Adipocyte (in vitro differentiated cells): ENCODE measurements at regions not wholly inside any gene's neighbourhood (a gene's known extent, or its start where the extent isn't known, plus 50 kb on each side); places are given as distances from the start of the nearest gene placed in this dataset.

Source experiments
- DNase-seq: peaks from one replicate; pipeline ENCODE4 v3.0.0-alpha.2; 2015; ENCODE audit warnings: low read depth
- H3K27me3 ChIP-seq: replicated peaks from 2 replicates; pipeline ENCODE4 v1.7.0; 2013; ENCODE audit warnings: mild to moderate bottlenecking, low read length, moderate library complexity; ENCODE audit not compliant: control insufficient read depth, insufficient read depth
- H3K36me3 ChIP-seq: 2 replicates; pipeline ENCODE4 v1.7.0; 2013; ENCODE audit warnings: low read length, mild to moderate bottlenecking, moderate library complexity; ENCODE audit not compliant: control insufficient read depth, insufficient read depth, severe bottlenecking
- H3K4me1 ChIP-seq: 2 replicates; pipeline ENCODE4 v1.7.0; 2013; ENCODE audit warnings: mild to moderate bottlenecking, low read length, moderate library complexity; ENCODE audit not compliant: control insufficient read depth, insufficient read depth
- H3K4me3 ChIP-seq: 2 replicates; pipeline ENCODE4 v1.7.0; 2013; ENCODE audit warnings: mild to moderate bottlenecking, low read length, moderate library complexity
- H3K9ac ChIP-seq: 2 replicates; pipeline ENCODE4 v1.7.0; 2013; ENCODE audit warnings: mild to moderate bottlenecking, low read length, moderate library complexity
- H3K9me3 ChIP-seq: 2 replicates; pipeline ENCODE4 v1.7.0; 2013; ENCODE audit warnings: mild to moderate bottlenecking, low read length, moderate library complexity; ENCODE audit not compliant: control insufficient read depth

DNA sequence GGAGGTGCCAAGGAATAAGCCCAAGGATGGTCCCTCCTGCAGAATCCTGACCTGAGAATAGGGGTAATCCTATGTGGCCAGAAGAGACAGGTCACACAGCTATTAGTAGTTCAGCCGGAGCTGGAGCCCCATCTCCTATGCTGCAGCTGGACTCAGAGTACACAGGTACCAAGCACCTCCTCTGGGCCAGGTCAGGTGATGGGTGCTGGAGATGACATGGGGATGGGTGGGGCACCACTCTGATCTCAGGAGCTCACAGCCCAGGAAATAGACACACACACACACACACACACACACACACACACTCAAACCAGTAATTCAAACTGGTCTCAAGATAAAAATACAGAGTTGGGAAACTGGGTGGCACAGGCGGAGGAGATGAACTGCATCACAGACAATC lies 54.2 kb upstream of the SSBP3 start:
- peaks cover 3% of the 10 kb centered on the region for H3K4me1 ChIP-seq
- no peaks in the 10 kb centered on the region for H3K36me3 ChIP-seq
- DNase-seq: no peak
- H3K9ac ChIP-seq: no peak overlapping the region
- no peak overlapping the region for H3K4me3 ChIP-seq
- H3K27me3 ChIP-seq: peaks cover 5% of the 10 kb centered on the region
- no peaks in the 10 kb centered on the region for H3K9me3 ChIP-seq

GRCh38 chr1:54459726-54460191 lies 53.6 kb upstream of the SSBP3 start:
- no peak for DNase-seq
- no peak overlapping the region for H3K4me3 ChIP-seq
- H3K4me1 ChIP-seq: peaks cover 3% of the 10 kb centered on the region
- no peaks in the 10 kb centered on the region for H3K9me3 ChIP-seq
- H3K27me3 ChIP-seq: peaks cover 5% of the 10 kb centered on the region
- no peak overlapping the region for H3K9ac ChIP-seq
- H3K36me3 ChIP-seq: no peaks in the 10 kb centered on the region

- Histone ChIP-seq H3K4me3 (no peak overlapping the region), H3K9me3 (no peaks in the 10 kb centered on the region), H3K9ac (no peak overlapping the region), H3K36me3 (no peaks in the 10 kb centered on the region), H3K27me3 (peaks cover 5% of the 10 kb centered on the region), H3K4me1 (peaks cover 3% of the 10 kb centered on the region)
- DNase-seq: no peak
These were observed 52.9 kb upstream of the SSBP3 start for GRCh38 chr1:54459140-54459539.

GRCh38 chr1:54456921-54457529 lies 50.8 kb upstream of the SSBP3 start:
- Histone ChIP-seq H3K4me3 (no peak overlapping the region), H3K36me3 (no peaks in the 10 kb centered on the region), H3K4me1 (peaks cover 3% of the 10 kb centered on the region), H3K9ac (no peak overlapping the region), H3K9me3 (no peaks in the 10 kb centered on the region), H3K27me3 (no peaks in the 10 kb centered on the region)
- DNase-seq: no peak

DNA sequence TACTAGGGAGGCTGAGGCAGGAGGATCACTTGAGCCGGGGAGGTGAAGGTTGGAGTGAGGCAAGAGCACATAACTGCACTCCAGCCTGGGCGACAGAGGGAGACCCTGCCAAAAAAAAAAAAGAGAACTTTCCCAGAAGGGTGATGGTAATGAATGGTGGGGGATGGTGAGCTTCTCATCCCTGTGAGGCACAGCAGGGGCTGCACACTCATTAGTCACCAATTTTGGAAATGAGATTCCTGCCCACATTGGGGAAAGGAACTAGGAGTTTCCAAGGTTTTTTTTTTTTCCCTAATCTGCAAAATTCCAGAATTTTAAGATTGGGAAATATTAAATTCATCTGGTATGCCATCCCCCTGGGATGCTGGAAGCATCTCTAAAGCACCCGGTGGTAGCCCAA lies 50.2 kb upstream of the SSBP3 start:
- H3K9ac ChIP-seq: no peak overlapping the region
- H3K27me3 ChIP-seq: no peaks in the 10 kb centered on the region
- H3K9me3 ChIP-seq: no peaks in the 10 kb centered on the region
- DNase-seq: no peak
- peaks cover 3% of the 10 kb centered on the region for H3K4me1 ChIP-seq
- H3K36me3 ChIP-seq: no peaks in the 10 kb centered on the region
- no peak overlapping the region for H3K4me3 ChIP-seq
